Stomach (tissue), 8 donors: ENCODE measurements at regions not wholly inside any gene's neighbourhood (a gene's known extent, or its start where the extent isn't known, plus 50 kb on each side); places are given as distances from the start of the nearest gene placed in this dataset.

Experiments used
- DNase-seq, 2 donors: peaks; one replicate each; pipeline versions ENCODE4 v3.0.0 to v3.0.0-alpha.2; 2013 to 2019
- H3K27ac ChIP-seq, 5 donors: fragments of 200-600 bp in 4 of 5; sonication (generic) in 4 of 5; one replicate each; pipeline ENCODE4 v1.5.1; 2013 to 2019; ENCODE audit warnings: mild to moderate bottlenecking in 1 of 5, moderate library complexity in 1 of 5
- H3K27me3 ChIP-seq, 3 donors: fragments of 200-600 bp; sonication (generic); one replicate each; pipeline ENCODE4 v1.5.1; 2017 to 2019; ENCODE audit warnings: mixed run types in 1 of 3
- H3K36me3 ChIP-seq, 4 donors: fragments of 200-600 bp; sonication (generic); 1 replicate in 3 of 4; 2 replicates in 1 of 4; pipeline ENCODE4 v1.5.1; 2016 to 2019
- H3K4me1 ChIP-seq, 4 donors: fragments of 200-600 bp; sonication (generic); one replicate each; pipeline ENCODE4 v1.5.1; 2016 to 2019
- H3K4me3 ChIP-seq, 4 donors: fragments of 200-600 bp; sonication (generic) in 3 of 4; one replicate each; pipeline ENCODE4 v1.5.1; 2016 to 2019; ENCODE audit warnings: mild to moderate bottlenecking in 1 of 4
- H3K9me3 ChIP-seq, 4 donors: fragments of 200-600 bp; sonication (generic); one replicate each; pipeline ENCODE4 v1.5.1; 2016 to 2019
- EP300 ChIP-seq: sonication (generic); formaldehyde crosslinking; IDR thresholded peaks from one replicate; pipeline ENCODE4 v1.6.1; 2017; ENCODE audit warnings: antibody characterized with exemption
- POLR2A ChIP-seq, 4 donors: fragments of 450-650 bp; IDR thresholded peaks; one replicate each; pipeline ENCODE4 v1.6.1; 2016; ENCODE audit warnings: antibody characterized with exemption in 4 of 4, control low read depth in 2 of 4, mild to moderate bottlenecking in 1 of 4, moderate library complexity in 1 of 4
- POLR2AphosphoS5 ChIP-seq, 3 donors: sonication (generic); formaldehyde crosslinking; IDR thresholded peaks; one replicate each; pipeline ENCODE4 v1.6.1; 2016; ENCODE audit warnings: antibody characterized with exemption in 3 of 3
- WGBS, 5 donors: extraction: QIAGEN DNeasy Blood & Tissue Kit in 3 of 5; methylation state at CpG; one replicate each; pipeline versions ENCODE4 v1.1.5 to v1.1.7; 2013 to 2018; 5-methylcytosine and 5-hydroxymethylcytosine counted together
- intact Hi-C: fragments of 100-400 bp; cut with DNase I; formaldehyde crosslinking; loops from one replicate; pipeline ENCODE4 v1.15.1; 2023; ENCODE audit warnings: low total_unique reads
- TF ChIP-seq, protein P1 (sequence below), 7 experiments: fragments of 450-650 bp in 4 of 7; fragments of 200-600 bp in 3 of 7; sonication (generic) in 3 of 7; IDR thresholded peaks; one replicate each; pipeline ENCODE4 v1.5.1; 2016 to 2019; ENCODE audit warnings: antibody characterized with exemption in 7 of 7, control low read depth in 2 of 7, mild to moderate bottlenecking in 1 of 7
- donor health status: healthy with polysubstance abuse.
- donor health status: Bipolar disorder and iron deficiency.
- donor health status: healthy.

DNA sequence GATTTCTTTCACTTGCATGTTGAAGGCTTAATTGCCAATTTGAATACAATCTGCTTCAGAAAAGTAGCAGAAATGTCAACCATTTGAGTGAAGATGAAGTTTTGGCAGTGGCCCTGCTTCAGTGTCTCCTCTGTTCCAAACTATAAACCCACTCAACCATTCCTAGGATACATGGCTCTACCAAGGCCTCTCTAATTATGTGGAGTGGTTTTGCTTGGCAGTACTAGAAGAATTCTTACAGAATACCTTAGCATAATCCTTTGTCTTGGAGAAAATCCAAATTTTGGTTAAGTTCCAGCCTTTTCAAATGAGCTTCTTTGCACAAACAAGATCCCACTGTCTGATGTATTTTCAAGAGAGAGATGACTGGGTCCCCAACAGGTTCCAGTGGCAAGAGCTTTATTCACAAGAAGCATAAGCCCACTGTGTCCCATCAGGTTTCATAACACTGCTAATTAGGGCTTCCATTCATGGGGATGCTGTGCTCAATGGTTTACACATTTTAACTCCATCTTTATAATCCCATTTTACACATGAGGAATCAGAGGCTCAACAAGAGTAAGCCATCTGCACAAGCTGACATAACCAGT lies 234.5 kb downstream of the IPO8 start:
- Histone ChIP-seq H3K27ac (no peak overlapping the region), H3K9me3 (no peaks in the 10 kb centered on the region), H3K4me3 (no peak overlapping the region), H3K4me1 (no peaks in the 10 kb centered on the region), H3K27me3 (no peaks in the 10 kb centered on the region), H3K36me3 (no peaks in the 10 kb centered on the region)
- TF ChIP-seq EP300 (no peak), POLR2A (IDR thresholded peaks at IDR 0.05) (no peak), POLR2AphosphoS5 (IDR thresholded peaks at IDR 0.05) (no peak)
- TF ChIP-seq, protein P1, sequence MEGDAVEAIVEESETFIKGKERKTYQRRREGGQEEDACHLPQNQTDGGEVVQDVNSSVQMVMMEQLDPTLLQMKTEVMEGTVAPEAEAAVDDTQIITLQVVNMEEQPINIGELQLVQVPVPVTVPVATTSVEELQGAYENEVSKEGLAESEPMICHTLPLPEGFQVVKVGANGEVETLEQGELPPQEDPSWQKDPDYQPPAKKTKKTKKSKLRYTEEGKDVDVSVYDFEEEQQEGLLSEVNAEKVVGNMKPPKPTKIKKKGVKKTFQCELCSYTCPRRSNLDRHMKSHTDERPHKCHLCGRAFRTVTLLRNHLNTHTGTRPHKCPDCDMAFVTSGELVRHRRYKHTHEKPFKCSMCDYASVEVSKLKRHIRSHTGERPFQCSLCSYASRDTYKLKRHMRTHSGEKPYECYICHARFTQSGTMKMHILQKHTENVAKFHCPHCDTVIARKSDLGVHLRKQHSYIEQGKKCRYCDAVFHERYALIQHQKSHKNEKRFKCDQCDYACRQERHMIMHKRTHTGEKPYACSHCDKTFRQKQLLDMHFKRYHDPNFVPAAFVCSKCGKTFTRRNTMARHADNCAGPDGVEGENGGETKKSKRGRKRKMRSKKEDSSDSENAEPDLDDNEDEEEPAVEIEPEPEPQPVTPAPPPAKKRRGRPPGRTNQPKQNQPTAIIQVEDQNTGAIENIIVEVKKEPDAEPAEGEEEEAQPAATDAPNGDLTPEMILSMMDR (IDR thresholded peaks at IDR 0.05), result no peak
- intact Hi-C loops, result no loop called here
- DNase-seq, result no peak

- DNase-seq, result no peak
- H3K27ac ChIP-seq, result no peak overlapping the region
- WGBS, 5 donors, result 79 to 92% (median 85%) methylated on average over 3 of the region's 3 CpGs
These were observed 237.2 kb downstream of the IPO8 start for GRCh38 chr12:30458453-30458852.

GRCh38 chr12:30457621-30458289 lies 237.9 kb downstream of the IPO8 start:
- intact Hi-C loops, result no loop called here
- Histone ChIP-seq H3K36me3 (no peaks in the 10 kb centered on the region), H3K27me3 (no peaks in the 10 kb centered on the region), H3K4me1 (no peaks in the 10 kb centered on the region), H3K4me3 (no peak overlapping the region), H3K9me3 (no peaks in the 10 kb centered on the region), H3K27ac (no peak overlapping the region)
- 46 to 50% (median 47%) methylated on average over 3 of the region's 3 CpGs for WGBS, 5 donors
- TF ChIP-seq EP300 (no peak), POLR2AphosphoS5 (IDR thresholded peaks at IDR 0.05) (no peak), POLR2A (IDR thresholded peaks at IDR 0.05) (no peak)
- TF ChIP-seq, protein P1 (IDR thresholded peaks at IDR 0.05), result no peak
- DNase-seq, result no peak

More at GRCh38 chr12:30458453-30458852, 237.2 kb downstream of the IPO8 start:
- Histone ChIP-seq H3K4me3 (no peak overlapping the region), H3K27me3 (no peaks in the 10 kb centered on the region), H3K4me1 (no peaks in the 10 kb centered on the region), H3K36me3 (no peaks in the 10 kb centered on the region), H3K9me3 (no peaks in the 10 kb centered on the region)
- TF ChIP-seq POLR2A (IDR thresholded peaks at IDR 0.05) (no peak), EP300 (no peak), POLR2AphosphoS5 (IDR thresholded peaks at IDR 0.05) (no peak)
- TF ChIP-seq, protein P1 (IDR thresholded peaks at IDR 0.05), result no peak
- intact Hi-C loops, result no loop called here

DNA sequence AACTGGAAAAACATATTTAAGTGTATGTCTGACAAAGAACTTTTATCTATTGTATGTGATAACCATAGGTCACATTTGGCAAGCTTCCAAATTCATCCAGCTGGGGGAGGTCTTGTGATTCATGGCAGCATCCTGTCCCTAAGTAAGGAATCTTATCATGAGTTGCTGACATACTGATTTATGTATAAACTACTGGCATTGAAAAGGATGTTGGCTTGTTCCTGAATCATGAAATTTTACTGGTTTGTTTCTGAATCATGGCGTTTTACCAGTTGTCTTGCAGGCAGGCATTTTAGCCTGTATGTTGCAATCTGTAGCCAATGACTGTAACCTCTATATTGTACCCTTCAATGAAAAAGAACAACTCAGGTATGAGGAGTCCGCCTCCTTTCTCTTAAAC lies 244.8 kb downstream of the IPO8 start:
- no peak overlapping the region for H3K27ac ChIP-seq
- no peak overlapping the region for H3K4me3 ChIP-seq
- intact Hi-C loops, result no loop called here
- peaks cover 0 to 16% (median 8%) of the 10 kb centered on the region in 4 donors for H3K9me3 ChIP-seq
- 84 to 92% (median 91%) methylated on average over 2 of the region's 2 CpGs for WGBS, 5 donors
- no peaks in the 10 kb centered on the region for H3K4me1 ChIP-seq
- TF ChIP-seq POLR2A (IDR thresholded peaks at IDR 0.05) (no peak), EP300 (no peak), POLR2AphosphoS5 (IDR thresholded peaks at IDR 0.05) (no peak)
- TF ChIP-seq, protein P1 (IDR thresholded peaks at IDR 0.05), result no peak
- DNase-seq, result no peak
- no peaks in the 10 kb centered on the region for H3K27me3 ChIP-seq
- no peaks in the 10 kb centered on the region for H3K36me3 ChIP-seq
